Fibroblast of skin of scalp (primary cell): ENCODE measurements at regions not wholly inside any gene's neighbourhood (a gene's known extent, or its start where the extent isn't known, plus 50 kb on each side); places are given as distances from the start of the nearest gene placed in this dataset.

Source experiments
- DNase-seq: peaks from one replicate; pipeline ENCODE4 v3.0.0-alpha.2; 2013

- no peak for DNase-seq
Measured at GRCh38 chrX:13902406-13902805, 85.5 kb upstream of the GPM6B start.

GRCh38 chrX:13901354-13901753 lies 84.5 kb upstream of the GPM6B start:
- no peak for DNase-seq

GRCh38 chrX:13900351-13900750 lies 83.5 kb upstream of the GPM6B start:
- DNase-seq: no peak

GRCh38 chrX:13899607-13900006 lies 82.7 kb upstream of the GPM6B start:
- DNase-seq: peak; percentile 92

GRCh38 chrX:13898603-13899002 lies 81.7 kb upstream of the GPM6B start:
- DNase-seq: no peak

GRCh38 chrX:13898083-13898482 lies 81.2 kb upstream of the GPM6B start:
- peak; percentile 85 for DNase-seq

GRCh38 chrX:13897566-13897965 lies 80.7 kb upstream of the GPM6B start:
- DNase-seq: peak; percentile 54

GRCh38 chrX:13894888-13895565 lies 78.1 kb upstream of the GPM6B start:
- DNase-seq: peak; percentile 92

- peak; percentile 95 for DNase-seq
Measured at GRCh38 chrX:13893826-13894225, 76.9 kb upstream of the GPM6B start.

GRCh38 chrX:13892856-13893255 lies 76.0 kb upstream of the GPM6B start:
- no peak for DNase-seq

GRCh38 chrX:13891377-13892140 lies 74.7 kb upstream of the GPM6B start:
- no peak for DNase-seq

GRCh38 chrX:13890806-13891205 lies 73.9 kb upstream of the GPM6B start:
- DNase-seq: no peak

- peak; percentile 32 for DNase-seq
Measured at GRCh38 chrX:13888284-13888683, 71.4 kb upstream of the GPM6B start.

GRCh38 chrX:13885591-13885990 lies 68.7 kb upstream of the GPM6B start:
- no peak for DNase-seq

- peak; percentile 80 for DNase-seq
Measured at GRCh38 chrX:13876652-13877051, 59.8 kb upstream of the GPM6B start.

- DNase-seq: no peak
Measured at GRCh38 chrX:13875572-13875971, 58.7 kb upstream of the GPM6B start.

GRCh38 chrX:13868591-13868990 lies 51.7 kb upstream of the GPM6B start:
- DNase-seq: peak; percentile 95
